ENCODE measurements at regions not wholly inside any gene's neighbourhood (a gene's known extent, or its start where the extent isn't known, plus 50 kb on each side); places are given as distances from the start of the nearest gene placed in this dataset.

GRCh38 chr1:194476872-194477271, 1290.5 kb upstream of the B3GALT2 start:
- H3K27ac Mint-ChIP-seq: no peak overlapping the region
- H3K9me3 Mint-ChIP-seq: no peaks in the 10 kb centered on the region
- H3K36me3 Mint-ChIP-seq (ENCODE audit: low read depth): no peaks in the 10 kb centered on the region
- no peak for DNase-seq
- no peak for TF ChIP-seq CTCF (IDR thresholded peaks at IDR 0.05)
- H3K4me3 Mint-ChIP-seq: no peak overlapping the region
- H3K4me1 Mint-ChIP-seq: peaks cover 28% of the 10 kb centered on the region
- no peaks in the 10 kb centered on the region for H3K27me3 Mint-ChIP-seq (ENCODE audit: low read depth, poor library complexity)

DNA sequence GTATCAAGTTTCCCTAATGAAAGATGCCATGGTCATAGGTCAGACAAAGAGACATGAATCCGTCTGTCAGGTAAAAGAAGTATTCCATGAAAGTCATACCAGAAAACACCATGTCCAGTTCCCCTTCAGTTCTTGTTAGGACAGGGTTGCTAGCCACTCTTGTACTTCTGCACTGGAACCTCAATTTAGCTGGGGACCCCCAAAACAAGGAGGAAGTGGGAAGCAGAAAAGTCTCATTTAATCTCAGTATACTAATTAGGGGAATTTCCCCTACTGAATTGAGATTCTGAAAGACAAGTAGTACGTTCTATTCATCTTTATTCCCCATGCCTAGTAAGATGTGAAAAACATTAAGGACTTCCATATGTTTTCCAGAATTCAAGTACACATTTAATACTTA, 1289.9 kb upstream of the B3GALT2 start:
- Mint-ChIP-seq H3K4me1 (peaks cover 28% of the 10 kb centered on the region), H3K9me3 (no peaks in the 10 kb centered on the region)

GRCh38 chr1:194474701-194475100, 1288.3 kb upstream of the B3GALT2 start:
- no peak overlapping the region for H3K4me3 Mint-ChIP-seq
- no peak overlapping the region for H3K27ac Mint-ChIP-seq
- peaks cover 28% of the 10 kb centered on the region for H3K4me1 Mint-ChIP-seq
- H3K9me3 Mint-ChIP-seq: no peaks in the 10 kb centered on the region
- no peaks in the 10 kb centered on the region for H3K36me3 Mint-ChIP-seq (ENCODE audit: low read depth)
- H3K27me3 Mint-ChIP-seq (ENCODE audit: low read depth, poor library complexity): no peaks in the 10 kb centered on the region
- DNase-seq: no peak
- TF ChIP-seq CTCF (IDR thresholded peaks at IDR 0.05): no peak

More for the DNA sequence above, 1289.9 kb upstream of the B3GALT2 start:
- H3K27ac Mint-ChIP-seq: peak overlapping the region; percentile 70
- no peaks in the 10 kb centered on the region for H3K27me3 Mint-ChIP-seq (ENCODE audit: low read depth, poor library complexity)
- no peak for TF ChIP-seq CTCF (IDR thresholded peaks at IDR 0.05)
- DNase-seq: no peak
- H3K4me3 Mint-ChIP-seq: no peak overlapping the region
- no peaks in the 10 kb centered on the region for H3K36me3 Mint-ChIP-seq (ENCODE audit: low read depth)

DNA sequence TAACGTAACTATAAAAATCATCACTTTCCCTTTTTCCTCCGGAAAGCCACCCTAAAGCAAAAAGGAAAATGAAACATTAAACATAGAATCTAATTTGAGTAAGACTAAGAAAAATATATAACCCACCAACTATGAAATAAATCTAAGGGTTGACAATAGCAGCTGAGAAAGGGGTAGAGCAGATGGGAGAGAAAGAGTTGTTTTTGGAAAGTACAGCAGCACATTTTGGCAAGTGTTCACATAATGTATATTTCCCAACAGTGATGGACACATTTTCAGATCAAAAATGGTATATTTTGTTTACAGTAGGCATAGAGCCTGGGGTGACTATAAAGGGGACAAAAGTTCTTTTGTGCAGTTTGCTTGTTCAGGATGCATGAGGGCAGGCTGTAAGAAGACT, 1287.4 kb upstream of the B3GALT2 start:
- H3K4me1 Mint-ChIP-seq: peaks cover 28% of the 10 kb centered on the region
- no peak for DNase-seq
- no peak overlapping the region for H3K4me3 Mint-ChIP-seq
- TF ChIP-seq CTCF (IDR thresholded peaks at IDR 0.05): no peak
- H3K36me3 Mint-ChIP-seq (ENCODE audit: low read depth): no peaks in the 10 kb centered on the region
- no peaks in the 10 kb centered on the region for H3K27me3 Mint-ChIP-seq (ENCODE audit: low read depth, poor library complexity)
- H3K27ac Mint-ChIP-seq: no peak overlapping the region
- no peaks in the 10 kb centered on the region for H3K9me3 Mint-ChIP-seq

- Mint-ChIP-seq H3K36me3 (ENCODE audit: low read depth) (no peaks in the 10 kb centered on the region), H3K27ac (no peak overlapping the region), H3K4me3 (no peak overlapping the region), H3K9me3 (no peaks in the 10 kb centered on the region), H3K4me1 (peaks cover 7% of the 10 kb centered on the region), H3K27me3 (ENCODE audit: low read depth, poor library complexity) (peaks cover 3% of the 10 kb centered on the region)
- TF ChIP-seq CTCF (IDR thresholded peaks at IDR 0.05): no peak
- DNase-seq: no peak
These were observed 1282.9 kb upstream of the B3GALT2 start for GRCh38 chr1:194469282-194469681.

DNA sequence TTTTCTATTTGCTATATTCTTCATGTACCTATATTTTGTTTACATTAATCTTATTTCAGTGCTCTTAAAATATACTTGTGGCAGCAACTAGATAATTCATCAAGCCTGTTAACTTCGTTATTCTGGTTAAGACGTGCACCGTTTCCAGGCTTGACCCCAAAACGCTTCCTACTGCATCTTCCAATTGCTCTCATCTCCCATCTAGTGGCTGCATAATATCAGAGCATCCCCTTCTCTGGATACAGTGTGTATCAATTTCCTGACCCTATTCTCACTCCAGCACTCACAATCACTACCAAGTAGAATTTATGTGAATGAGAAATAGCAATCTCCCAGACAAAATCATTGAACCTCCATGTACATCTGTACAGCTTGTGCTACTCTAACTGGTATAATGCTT, 1280.3 kb upstream of the B3GALT2 start:
- no peaks in the 10 kb centered on the region for H3K9me3 Mint-ChIP-seq
- TF ChIP-seq CTCF (IDR thresholded peaks at IDR 0.05): no peak
- peaks cover 3% of the 10 kb centered on the region for H3K27me3 Mint-ChIP-seq (ENCODE audit: low read depth, poor library complexity)
- H3K4me3 Mint-ChIP-seq: no peak overlapping the region
- H3K36me3 Mint-ChIP-seq (ENCODE audit: low read depth): no peaks in the 10 kb centered on the region
- DNase-seq: no peak
- no peak overlapping the region for H3K27ac Mint-ChIP-seq
- no peaks in the 10 kb centered on the region for H3K4me1 Mint-ChIP-seq
